ENCODE measurements at regions not wholly inside any gene's neighbourhood (a gene's known extent, or its start where the extent isn't known, plus 50 kb on each side); places are given as distances from the start of the nearest gene placed in this dataset.
"Not testable (repeated sequence)": the region's sequence is repeated elsewhere in the genome, so short reads cannot be mapped to it uniquely, and the experiment has no call there.

DNA sequence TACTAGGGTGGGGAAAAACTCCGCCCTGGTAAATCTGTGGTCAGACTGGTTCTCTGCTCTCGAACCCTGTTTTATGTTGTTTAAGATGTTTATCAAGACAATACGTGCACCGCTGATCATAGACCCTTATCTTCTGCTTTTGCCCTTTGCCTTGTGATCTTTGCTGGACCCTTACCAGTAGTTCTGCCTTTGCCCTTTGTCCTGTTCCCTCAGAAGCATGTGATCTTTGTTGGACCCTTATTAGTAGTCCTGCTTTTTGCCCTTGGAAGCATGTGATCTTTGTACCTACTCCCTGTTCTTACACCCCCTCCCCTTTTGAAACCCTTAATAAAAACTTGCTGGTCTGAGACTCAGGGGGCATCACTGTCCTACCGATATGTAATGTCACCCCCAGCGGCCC, 64.3 kb upstream of the EEF2KMT start:
- H3K4me1 ChIP-seq (ENCODE audit: control insufficient read depth, insufficient read depth, low read length); H3K27me3 ChIP-seq (ENCODE audit: control insufficient read depth in 1 of 2, insufficient read depth in 2 of 2, low read length in 2 of 2); H3K9me3 ChIP-seq (ENCODE audit: control insufficient read depth in 2 of 2, low read length in 2 of 2); H3K27ac ChIP-seq (ENCODE audit: low read length); H3K4me3 ChIP-seq (ENCODE audit: low read length in 2 of 2); H3K9ac ChIP-seq (ENCODE audit: low read length in 2 of 2); H3K36me3 ChIP-seq (ENCODE audit: control insufficient read depth in 2 of 2, insufficient read depth in 2 of 2, low read length in 2 of 2): not testable (repeated sequence)

DNA sequence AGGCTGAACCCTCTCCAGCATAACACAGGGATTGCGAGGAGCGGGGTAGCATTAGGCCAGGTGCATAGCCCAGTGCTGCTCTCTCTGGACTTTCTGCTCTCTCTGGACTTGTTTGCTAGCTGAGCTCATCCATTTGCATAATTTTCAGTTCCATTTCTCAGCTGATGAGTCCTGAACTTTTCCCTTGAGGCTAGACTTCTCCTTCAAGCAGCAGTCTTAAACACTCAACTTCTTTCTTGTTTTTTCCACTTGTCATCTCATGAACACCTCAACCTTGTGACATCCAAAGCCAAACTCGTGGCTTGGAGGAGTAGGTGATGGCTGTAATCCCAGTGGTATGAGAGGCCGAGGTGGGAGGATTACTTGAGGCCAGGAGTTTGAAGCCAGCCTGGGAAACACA, 62.4 kb upstream of the EEF2KMT start:
- H3K4me1 ChIP-seq (ENCODE audit: control insufficient read depth, insufficient read depth, low read length); H3K27ac ChIP-seq (ENCODE audit: low read length); H3K36me3 ChIP-seq (ENCODE audit: control insufficient read depth in 2 of 2, insufficient read depth in 2 of 2, low read length in 2 of 2); H3K4me3 ChIP-seq (ENCODE audit: low read length in 2 of 2); H3K9me3 ChIP-seq (ENCODE audit: control insufficient read depth in 2 of 2, low read length in 2 of 2); H3K27me3 ChIP-seq (ENCODE audit: control insufficient read depth in 1 of 2, insufficient read depth in 2 of 2, low read length in 2 of 2); H3K9ac ChIP-seq (ENCODE audit: low read length in 2 of 2): not testable (repeated sequence)

DNA sequence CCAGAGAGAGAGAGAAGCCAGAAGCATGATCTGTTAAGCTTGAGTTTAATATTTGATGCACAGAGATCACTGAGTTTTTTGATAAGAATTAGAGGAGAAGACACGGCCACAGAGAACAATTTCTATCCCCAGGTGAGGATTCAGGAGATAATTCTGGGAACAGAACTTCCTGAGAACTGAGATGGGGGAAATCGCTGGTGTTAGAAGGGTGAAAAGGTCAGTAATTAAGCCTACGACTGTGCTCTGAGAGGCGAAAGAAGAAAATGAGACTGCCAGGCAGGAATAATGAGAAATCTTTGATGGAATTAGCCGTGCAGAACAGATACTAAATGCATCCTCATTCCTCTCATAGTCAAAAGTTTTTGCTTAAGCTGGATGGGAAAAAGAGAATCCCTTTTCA, 61.9 kb upstream of the EEF2KMT start:
- H3K9me3 ChIP-seq (ENCODE audit: control insufficient read depth in 2 of 2, low read length in 2 of 2); H3K27me3 ChIP-seq (ENCODE audit: control insufficient read depth in 1 of 2, insufficient read depth in 2 of 2, low read length in 2 of 2); H3K4me3 ChIP-seq (ENCODE audit: low read length in 2 of 2); H3K4me1 ChIP-seq (ENCODE audit: control insufficient read depth, insufficient read depth, low read length); H3K9ac ChIP-seq (ENCODE audit: low read length in 2 of 2); H3K27ac ChIP-seq (ENCODE audit: low read length); H3K36me3 ChIP-seq (ENCODE audit: control insufficient read depth in 2 of 2, insufficient read depth in 2 of 2, low read length in 2 of 2): not testable (repeated sequence)

DNA sequence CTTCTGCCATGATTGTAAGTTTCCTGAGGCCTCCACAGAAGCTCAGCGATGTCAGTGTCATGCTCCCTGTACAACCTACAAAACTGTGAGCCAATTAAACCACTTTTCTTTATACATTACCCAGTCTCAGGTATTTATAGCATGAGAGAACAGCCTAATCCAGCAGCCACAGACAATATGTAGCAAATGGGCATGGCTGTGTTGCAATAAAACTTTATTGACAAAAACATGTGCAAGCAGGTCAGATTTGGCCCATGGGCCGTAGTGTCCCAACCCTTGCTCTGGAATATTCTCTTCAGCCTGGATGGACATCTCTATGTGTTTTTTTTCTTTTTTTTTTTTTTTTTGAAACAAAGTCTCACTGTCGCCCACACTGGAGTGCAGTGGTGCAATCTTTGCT, 60.9 kb upstream of the EEF2KMT start:
- H3K9ac ChIP-seq (ENCODE audit: low read length in 2 of 2) = no peak overlapping the region
- no peaks in the 10 kb centered on the region for H3K36me3 ChIP-seq (ENCODE audit: control insufficient read depth in 2 of 2, insufficient read depth in 2 of 2, low read length in 2 of 2)
- no peak overlapping the region for H3K27ac ChIP-seq (ENCODE audit: low read length)
- H3K4me3 ChIP-seq (ENCODE audit: low read length in 2 of 2) = no peak overlapping the region
- no peaks in the 10 kb centered on the region for H3K4me1 ChIP-seq (ENCODE audit: control insufficient read depth, insufficient read depth, low read length)
- H3K27me3 ChIP-seq (ENCODE audit: control insufficient read depth in 1 of 2, insufficient read depth in 2 of 2, low read length in 2 of 2) = no peaks in the 10 kb centered on the region
- peaks cover 0 to 5% of the 10 kb centered on the region in 2 donors for H3K9me3 ChIP-seq (ENCODE audit: control insufficient read depth in 2 of 2, low read length in 2 of 2)

DNA sequence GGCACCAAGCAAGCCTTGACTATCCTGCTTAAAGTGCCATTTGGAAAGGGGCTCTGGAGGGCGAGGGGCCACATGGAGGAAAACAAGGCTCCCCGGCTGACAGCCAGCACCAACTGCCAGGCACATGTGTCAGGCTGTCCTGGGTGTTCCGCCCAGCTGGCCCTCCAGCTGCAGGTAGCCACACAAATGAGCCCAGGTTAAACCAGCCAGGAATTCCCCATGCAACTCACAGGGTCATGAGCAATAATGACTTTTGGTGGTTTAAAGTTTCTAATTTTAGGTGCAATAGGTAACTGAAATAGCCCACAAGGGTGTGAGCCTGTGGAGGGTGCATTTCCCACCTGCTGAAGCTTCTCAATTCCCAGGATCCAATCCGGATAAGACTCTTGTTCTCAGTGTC, 58.9 kb upstream of the EEF2KMT start:
- not testable (repeated sequence) for H3K9me3 ChIP-seq (ENCODE audit: control insufficient read depth in 2 of 2, low read length in 2 of 2); H3K9ac ChIP-seq (ENCODE audit: low read length in 2 of 2); H3K4me3 ChIP-seq (ENCODE audit: low read length in 2 of 2); H3K4me1 ChIP-seq (ENCODE audit: control insufficient read depth, insufficient read depth, low read length); H3K27me3 ChIP-seq (ENCODE audit: control insufficient read depth in 1 of 2, insufficient read depth in 2 of 2, low read length in 2 of 2); H3K27ac ChIP-seq (ENCODE audit: low read length); H3K36me3 ChIP-seq (ENCODE audit: control insufficient read depth in 2 of 2, insufficient read depth in 2 of 2, low read length in 2 of 2)

DNA sequence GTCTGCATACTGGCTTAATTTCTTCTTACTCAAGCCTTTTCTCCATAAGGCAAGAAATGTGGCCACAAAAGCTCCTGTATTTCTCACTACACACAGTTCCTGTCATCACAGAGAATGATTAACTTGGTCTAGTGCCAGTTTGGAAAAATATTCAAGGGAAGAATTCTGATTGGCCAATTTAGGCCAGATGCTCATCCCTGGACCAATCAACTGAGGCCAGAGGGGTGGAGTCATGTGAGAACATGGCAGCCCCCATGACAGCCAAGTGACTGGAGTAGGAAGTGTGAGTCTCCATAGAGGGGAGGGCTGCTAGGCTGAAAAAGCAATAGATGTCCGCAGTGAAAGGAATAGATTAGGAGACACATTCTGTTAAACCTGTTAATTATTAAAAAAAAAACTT, 56.4 kb upstream of the EEF2KMT start:
- H3K9me3 ChIP-seq (ENCODE audit: control insufficient read depth in 2 of 2, low read length in 2 of 2); H3K27ac ChIP-seq (ENCODE audit: low read length); H3K9ac ChIP-seq (ENCODE audit: low read length in 2 of 2); H3K36me3 ChIP-seq (ENCODE audit: control insufficient read depth in 2 of 2, insufficient read depth in 2 of 2, low read length in 2 of 2); H3K4me1 ChIP-seq (ENCODE audit: control insufficient read depth, insufficient read depth, low read length); H3K27me3 ChIP-seq (ENCODE audit: control insufficient read depth in 1 of 2, insufficient read depth in 2 of 2, low read length in 2 of 2); H3K4me3 ChIP-seq (ENCODE audit: low read length in 2 of 2): not testable (repeated sequence)

DNA sequence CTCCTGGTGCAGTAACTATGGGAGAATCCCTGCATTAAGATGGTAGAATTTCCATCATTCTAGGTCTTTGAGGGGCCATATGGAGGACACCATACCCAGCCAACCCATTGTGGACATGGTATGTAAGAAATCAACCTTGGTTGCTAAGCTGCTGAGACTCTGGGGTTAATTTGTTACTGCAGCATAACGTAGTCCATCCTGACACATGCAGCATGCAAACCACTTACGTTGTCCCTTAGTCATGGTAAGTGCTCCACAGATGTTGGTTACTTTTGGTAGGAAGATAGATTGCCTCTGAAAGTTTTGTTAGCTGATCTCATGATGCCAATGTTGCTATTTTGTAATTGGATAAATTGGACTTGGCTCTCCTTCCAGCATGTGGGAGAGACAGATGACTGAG, 53.8 kb upstream of the EEF2KMT start:
- not testable (repeated sequence) for H3K9ac ChIP-seq (ENCODE audit: low read length in 2 of 2); H3K9me3 ChIP-seq (ENCODE audit: control insufficient read depth in 2 of 2, low read length in 2 of 2); H3K27ac ChIP-seq (ENCODE audit: low read length); H3K4me3 ChIP-seq (ENCODE audit: low read length in 2 of 2); H3K4me1 ChIP-seq (ENCODE audit: control insufficient read depth, insufficient read depth, low read length); H3K27me3 ChIP-seq (ENCODE audit: control insufficient read depth in 1 of 2, insufficient read depth in 2 of 2, low read length in 2 of 2); H3K36me3 ChIP-seq (ENCODE audit: control insufficient read depth in 2 of 2, insufficient read depth in 2 of 2, low read length in 2 of 2)
